ENCODE measurements at regions not wholly inside any gene's neighbourhood (a gene's known extent, or its start where the extent isn't known, plus 50 kb on each side); places are given as distances from the start of the nearest gene placed in this dataset.

GRCh38 chr3:94671078-94671477 lies 608.2 kb downstream of the NSUN3 start:
- Histone ChIP-seq H3K36me3 (ENCODE audit: insufficient read depth, low read length) (no peaks in the 10 kb centered on the region), H3K9me3 (ENCODE audit: low read length) (no peaks in the 10 kb centered on the region), H3K27ac (ENCODE audit: low read depth, low read length, poor library complexity, severe bottlenecking) (no peak overlapping the region), H3K4me2 (ENCODE audit: low read length) (no peak overlapping the region), H3K4me3 (ENCODE audit: low read depth, low read length, poor library complexity, severe bottlenecking) (no peak overlapping the region), H3F3A (ENCODE audit: insufficient read depth, low read length) (no peaks in the 10 kb centered on the region), H3K27me3 (ENCODE audit: insufficient read depth, low read length) (no peaks in the 10 kb centered on the region), H3K4me1 (ENCODE audit: insufficient read depth, low read length, severe bottlenecking) (no peaks in the 10 kb centered on the region), H3K79me2 (ENCODE audit: insufficient read depth, low read length) (no peaks in the 10 kb centered on the region), H3K9ac (ENCODE audit: low read length) (no peak overlapping the region), H3K9me2 (ENCODE audit: low read depth, low read length) (no peaks in the 10 kb centered on the region), H2AFZ (ENCODE audit: low read length) (no peak overlapping the region), H4K20me1 (ENCODE audit: insufficient read depth, low read length) (no peaks in the 10 kb centered on the region)
- TF ChIP-seq EZH2 (IDR thresholded peaks at IDR 0.05; ENCODE audit: borderline replicate concordance, low read length), result no peak
- TF ChIP-seq, protein P1, sequence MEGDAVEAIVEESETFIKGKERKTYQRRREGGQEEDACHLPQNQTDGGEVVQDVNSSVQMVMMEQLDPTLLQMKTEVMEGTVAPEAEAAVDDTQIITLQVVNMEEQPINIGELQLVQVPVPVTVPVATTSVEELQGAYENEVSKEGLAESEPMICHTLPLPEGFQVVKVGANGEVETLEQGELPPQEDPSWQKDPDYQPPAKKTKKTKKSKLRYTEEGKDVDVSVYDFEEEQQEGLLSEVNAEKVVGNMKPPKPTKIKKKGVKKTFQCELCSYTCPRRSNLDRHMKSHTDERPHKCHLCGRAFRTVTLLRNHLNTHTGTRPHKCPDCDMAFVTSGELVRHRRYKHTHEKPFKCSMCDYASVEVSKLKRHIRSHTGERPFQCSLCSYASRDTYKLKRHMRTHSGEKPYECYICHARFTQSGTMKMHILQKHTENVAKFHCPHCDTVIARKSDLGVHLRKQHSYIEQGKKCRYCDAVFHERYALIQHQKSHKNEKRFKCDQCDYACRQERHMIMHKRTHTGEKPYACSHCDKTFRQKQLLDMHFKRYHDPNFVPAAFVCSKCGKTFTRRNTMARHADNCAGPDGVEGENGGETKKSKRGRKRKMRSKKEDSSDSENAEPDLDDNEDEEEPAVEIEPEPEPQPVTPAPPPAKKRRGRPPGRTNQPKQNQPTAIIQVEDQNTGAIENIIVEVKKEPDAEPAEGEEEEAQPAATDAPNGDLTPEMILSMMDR (IDR thresholded peaks at IDR 0.05; ENCODE audit: low read length), result no peak

- Histone ChIP-seq H3K9me2 (ENCODE audit: low read depth, low read length) (no peaks in the 10 kb centered on the region), H3K36me3 (ENCODE audit: insufficient read depth, low read length) (no peaks in the 10 kb centered on the region), H3K4me1 (ENCODE audit: insufficient read depth, low read length, severe bottlenecking) (no peaks in the 10 kb centered on the region), H3K4me3 (ENCODE audit: low read depth, low read length, poor library complexity, severe bottlenecking) (no peak overlapping the region), H3K27ac (ENCODE audit: low read depth, low read length, poor library complexity, severe bottlenecking) (no peak overlapping the region), H3K4me2 (ENCODE audit: low read length) (no peak overlapping the region), H3K9me3 (ENCODE audit: low read length) (no peaks in the 10 kb centered on the region), H3K79me2 (ENCODE audit: insufficient read depth, low read length) (no peaks in the 10 kb centered on the region), H3K9ac (ENCODE audit: low read length) (no peak overlapping the region), H4K20me1 (ENCODE audit: insufficient read depth, low read length) (no peaks in the 10 kb centered on the region), H3K27me3 (ENCODE audit: insufficient read depth, low read length) (no peaks in the 10 kb centered on the region), H3F3A (ENCODE audit: insufficient read depth, low read length) (no peaks in the 10 kb centered on the region), H2AFZ (ENCODE audit: low read length) (no peak overlapping the region)
- TF ChIP-seq EZH2 (IDR thresholded peaks at IDR 0.05; ENCODE audit: borderline replicate concordance, low read length), result no peak
- TF ChIP-seq, protein P1 (IDR thresholded peaks at IDR 0.05; ENCODE audit: low read length), result no peak
Observed at GRCh38 chr3:94673876-94674275, 611.0 kb downstream of the NSUN3 start.

GRCh38 chr3:94686208-94686607 lies 623.3 kb downstream of the NSUN3 start:
- H3K4me3 ChIP-seq (ENCODE audit: low read depth, low read length, poor library complexity, severe bottlenecking), result no peak overlapping the region
- no peaks in the 10 kb centered on the region for H4K20me1 ChIP-seq (ENCODE audit: insufficient read depth, low read length)
- no peak for TF ChIP-seq EZH2 (IDR thresholded peaks at IDR 0.05; ENCODE audit: borderline replicate concordance, low read length)
- TF ChIP-seq, protein P1 (IDR thresholded peaks at IDR 0.05; ENCODE audit: low read length), result no peak
- no peaks in the 10 kb centered on the region for H3F3A ChIP-seq (ENCODE audit: insufficient read depth, low read length)
- no peaks in the 10 kb centered on the region for H3K9me2 ChIP-seq (ENCODE audit: low read depth, low read length)
- no peak overlapping the region for H3K27ac ChIP-seq (ENCODE audit: low read depth, low read length, poor library complexity, severe bottlenecking)
- no peaks in the 10 kb centered on the region for H3K27me3 ChIP-seq (ENCODE audit: insufficient read depth, low read length)
- no peaks in the 10 kb centered on the region for H3K9me3 ChIP-seq (ENCODE audit: low read length)
- no peak overlapping the region for H3K9ac ChIP-seq (ENCODE audit: low read length)
- no peaks in the 10 kb centered on the region for H3K36me3 ChIP-seq (ENCODE audit: insufficient read depth, low read length)
- H3K79me2 ChIP-seq (ENCODE audit: insufficient read depth, low read length), result no peaks in the 10 kb centered on the region
- no peaks in the 10 kb centered on the region for H3K4me1 ChIP-seq (ENCODE audit: insufficient read depth, low read length, severe bottlenecking)
- H3K4me2 ChIP-seq (ENCODE audit: low read length), result no peak overlapping the region
- H2AFZ ChIP-seq (ENCODE audit: low read length), result no peak overlapping the region
